B cell (primary cell): ENCODE measurements at regions not wholly inside any gene's neighbourhood (a gene's known extent, or its start where the extent isn't known, plus 50 kb on each side); places are given as distances from the start of the nearest gene placed in this dataset.

Source experiments
- ATAC-seq: fragments of 200-7000 bp; cut with Tn5 transposase; one replicate; pipeline ENCODE4 v1.10.0; 2021; ENCODE audit warnings: low read depth, mild to moderate bottlenecking, moderate number of reproducible peaks, moderate library complexity
- CTCF ChIA-PET: fragments of 350-600 bp; sonication (Branson Sonifier 250); formaldehyde crosslinking; loops from one replicate; lab custom pipeline; 2021; ENCODE audit warnings: antibody characterized with exemption, inconsistent platforms; lab: Charles Lee
- POLR2A ChIA-PET: fragments of 350-600 bp; sonication (Branson Sonifier 250); formaldehyde crosslinking; loops from one replicate; lab custom pipeline; 2021; ENCODE audit warnings: antibody characterized with exemption; lab: Charles Lee
- DNase-seq: peaks from one replicate; pipeline ENCODE4 v3.0.0; 2013
- H2AFZ ChIP-seq: 2 replicates; pipeline ENCODE4 v1.6.1; 2012; ENCODE audit warnings: mild to moderate bottlenecking, low read depth, low read length; ENCODE audit not compliant: insufficient read depth, poor library complexity, severe bottlenecking
- H3K27ac ChIP-seq, 2 donors: 1 replicate in 1 of 2; 2 replicates in 1 of 2; pipeline ENCODE4 v1.5.1; 2012 to 2013; ENCODE audit warnings: low read length in 2 of 2, mild to moderate bottlenecking in 2 of 2, moderate library complexity in 1 of 2
- H3K27me3 ChIP-seq, 4 experiments: fragments of 200-600 bp in 1 of 4; sonication (generic) in 1 of 4; replicated peaks in 1 of 4; 1 replicate in 2 of 4; 2 replicates in 2 of 4; pipeline versions ENCODE4 v1.6.1 to v1.7.0; 2013 to 2016; ENCODE audit warnings: low read length in 3 of 4, mild to moderate bottlenecking in 2 of 4, mixed read lengths in 1 of 4, moderate library complexity in 1 of 4; ENCODE audit not compliant: insufficient read depth in 4 of 4, control insufficient read depth in 3 of 4; ENCODE audit errors: control extremely low read depth in 1 of 4
- H3K36me3 ChIP-seq, 2 experiments: replicated peaks in 1 of 2; 1 replicate in 1 of 2; 2 replicates in 1 of 2; pipeline versions ENCODE4 v1.6.1 to v1.7.1; 2013; ENCODE audit warnings: low read length in 1 of 2; ENCODE audit not compliant: insufficient read depth in 2 of 2, control insufficient read depth in 1 of 2; ENCODE audit errors: control extremely low read depth in 1 of 2, extremely low read depth in 1 of 2
- H3K4me1 ChIP-seq, 2 donors: fragments of 200-600 bp in 1 of 2; sonication (generic) in 1 of 2; 1 replicate in 1 of 2; 2 replicates in 1 of 2; pipeline versions ENCODE4 v1.5.1 to v1.6.1; 2013 to 2017; ENCODE audit warnings: low read length in 2 of 2; ENCODE audit not compliant: control insufficient read depth in 2 of 2, insufficient read depth in 2 of 2
- H3K4me2 ChIP-seq: replicated peaks from 2 replicates; pipeline ENCODE3; 2012; ENCODE audit warnings: mild to moderate bottlenecking, low read depth, low read length; ENCODE audit not compliant: poor library complexity, severe bottlenecking
- H3K4me3 ChIP-seq, 5 experiments: fragments of 200-600 bp in 1 of 5; sonication (generic) in 1 of 5; 1 replicate in 3 of 5; 2 replicates in 2 of 5; pipeline versions ENCODE4 v1.5.1 to v1.7.0; 2011 to 2016; ENCODE audit warnings: low read length in 4 of 5, mild to moderate bottlenecking in 4 of 5, low read depth in 2 of 5, control low read depth in 1 of 5, moderate library complexity in 1 of 5; ENCODE audit not compliant: insufficient read depth in 1 of 5; ENCODE audit errors: control extremely low read depth in 1 of 5, extremely low read depth in 1 of 5
- H3K79me2 ChIP-seq: fragments of 200-600 bp; sonication (generic); one replicate; pipeline ENCODE4 v1.6.0; 2016; ENCODE audit warnings: low read length; ENCODE audit not compliant: control insufficient read depth, insufficient read depth
- H3K9ac ChIP-seq: fragments of 200-600 bp; sonication (generic); 2 replicates; pipeline ENCODE4 v1.6.1; 2017; ENCODE audit warnings: mild to moderate bottlenecking, low read length, moderate library complexity
- H3K9me3 ChIP-seq, 3 donors: one replicate each; pipeline versions ENCODE4 v1.6.1 to v1.7.1; 2013; ENCODE audit warnings: low read length in 2 of 3; ENCODE audit not compliant: control insufficient read depth in 2 of 3, insufficient read depth in 1 of 3; ENCODE audit errors: control extremely low read depth in 1 of 3
- H4K20me1 ChIP-seq: 2 replicates; pipeline ENCODE4 v1.6.0; 2012; ENCODE audit warnings: mild to moderate bottlenecking, low read length; ENCODE audit not compliant: insufficient read depth, control insufficient read depth, poor library complexity, severe bottlenecking
- H3K27ac Mint-ChIP-seq: one replicate; pipeline ENCODE4 v1.8.0; 2021; ENCODE audit warnings: mixed read lengths
- H3K27me3 Mint-ChIP-seq: one replicate; pipeline ENCODE4 v1.8.0; 2021; ENCODE audit warnings: mixed read lengths
- H3K4me1 Mint-ChIP-seq: one replicate; pipeline ENCODE4 v1.8.0; 2021; ENCODE audit warnings: mixed read lengths
- H3K4me3 Mint-ChIP-seq: one replicate; pipeline ENCODE4 v1.8.0; 2021; ENCODE audit warnings: mixed read lengths
- H3K9me3 Mint-ChIP-seq: one replicate; pipeline ENCODE4 v1.8.0; 2022; ENCODE audit warnings: mixed read lengths; ENCODE audit not compliant: insufficient read depth
- CTCF ChIP-seq: fragments of 200-600 bp; IDR thresholded peaks from one replicate; pipeline ENCODE4 v1.8.0; 2022; ENCODE audit warnings: antibody characterized with exemption, mild to moderate bottlenecking
- EZH2 ChIP-seq: IDR thresholded peaks from 2 replicates; pipeline ENCODE4 v1.6.1; 2012; ENCODE audit warnings: borderline replicate concordance, low read depth, mild to moderate bottlenecking, moderate library complexity, low read length; ENCODE audit not compliant: insufficient read depth, poor library complexity, severe bottlenecking
- WGBS: methylation state at CpG from one replicate; pipeline ENCODE4 v1.1.5; 2013; ENCODE audit warnings: missing lambda C conversion rate; ENCODE audit not compliant: insufficient coverage; 5-methylcytosine and 5-hydroxymethylcytosine counted together
- intact Hi-C: fragments of 100-400 bp; cut with micrococcal nuclease; formaldehyde crosslinking; loops from one replicate; pipeline ENCODE4 v1.10.0; 2022

GRCh38 chr7:12139416-12139815 is 71.7 kb upstream of the TMEM106B start:
- CTCF ChIA-PET, result no interaction called here
- no peak overlapping the region for H3K9ac ChIP-seq
- H3K27me3 Mint-ChIP-seq, result no peaks in the 10 kb centered on the region
- intact Hi-C loops, result no loop called here
- H3K4me1 ChIP-seq, result no peaks in the 10 kb centered on the region
- ATAC-seq, result no peak
- no peak overlapping the region for H3K27ac ChIP-seq
- peaks cover 0 to 7% (median 0%) of the 10 kb centered on the region in 4 experiments for H3K27me3 ChIP-seq
- no peak overlapping the region for H3K4me3 ChIP-seq
- POLR2A ChIA-PET, result no interaction called here
- no peak overlapping the region for H3K27ac Mint-ChIP-seq
- TF ChIP-seq EZH2 (no peak), CTCF (no peak)
- no peak overlapping the region for H2AFZ ChIP-seq
- H3K4me2 ChIP-seq, result no peak overlapping the region
- H3K79me2 ChIP-seq, result no peaks in the 10 kb centered on the region
- H4K20me1 ChIP-seq, result no peaks in the 10 kb centered on the region
- 100% methylated on average over 1 of the region's 6 CpGs for WGBS
- no peak for DNase-seq
- H3K9me3 Mint-ChIP-seq, result peaks cover 2% of the 10 kb centered on the region
- no peaks in the 10 kb centered on the region for H3K9me3 ChIP-seq
- H3K4me1 Mint-ChIP-seq, result no peaks in the 10 kb centered on the region
- no peaks in the 10 kb centered on the region for H3K36me3 ChIP-seq
- H3K4me3 Mint-ChIP-seq, result no peak overlapping the region

GRCh38 chr7:12146813-12147212 is 64.3 kb upstream of the TMEM106B start:
- no peak overlapping the region for H3K4me3 Mint-ChIP-seq
- POLR2A ChIA-PET, result no interaction called here
- DNase-seq, result no peak
- CTCF ChIA-PET, result no interaction called here
- H2AFZ ChIP-seq, result no peak overlapping the region
- no peaks in the 10 kb centered on the region for H3K27me3 ChIP-seq
- no peaks in the 10 kb centered on the region for H3K79me2 ChIP-seq
- no peak for ATAC-seq
- H3K4me3 ChIP-seq, result no peak overlapping the region
- TF ChIP-seq CTCF, result no peak
- no peak for TF ChIP-seq EZH2
- WGBS, result no CpG with 5 or more reads among the region's 2 CpGs
- no peak overlapping the region for H3K9ac ChIP-seq
- H3K36me3 ChIP-seq, result no peaks in the 10 kb centered on the region
- H3K9me3 Mint-ChIP-seq, result peaks cover 2% of the 10 kb centered on the region
- no peak overlapping the region for H3K27ac ChIP-seq
- no peaks in the 10 kb centered on the region for H3K4me1 Mint-ChIP-seq
- peaks cover 5% of the 10 kb centered on the region for H3K27me3 Mint-ChIP-seq
- H3K4me2 ChIP-seq, result no peak overlapping the region
- no peaks in the 10 kb centered on the region for H3K9me3 ChIP-seq
- no peak overlapping the region for H3K27ac Mint-ChIP-seq
- H4K20me1 ChIP-seq, result no peaks in the 10 kb centered on the region
- H3K4me1 ChIP-seq, result no peaks in the 10 kb centered on the region
- intact Hi-C loops, result no loop called here
